ENCODE measurements at regions not wholly inside any gene's neighbourhood (a gene's known extent, or its start where the extent isn't known, plus 50 kb on each side); places are given as distances from the start of the nearest gene placed in this dataset.

DNA sequence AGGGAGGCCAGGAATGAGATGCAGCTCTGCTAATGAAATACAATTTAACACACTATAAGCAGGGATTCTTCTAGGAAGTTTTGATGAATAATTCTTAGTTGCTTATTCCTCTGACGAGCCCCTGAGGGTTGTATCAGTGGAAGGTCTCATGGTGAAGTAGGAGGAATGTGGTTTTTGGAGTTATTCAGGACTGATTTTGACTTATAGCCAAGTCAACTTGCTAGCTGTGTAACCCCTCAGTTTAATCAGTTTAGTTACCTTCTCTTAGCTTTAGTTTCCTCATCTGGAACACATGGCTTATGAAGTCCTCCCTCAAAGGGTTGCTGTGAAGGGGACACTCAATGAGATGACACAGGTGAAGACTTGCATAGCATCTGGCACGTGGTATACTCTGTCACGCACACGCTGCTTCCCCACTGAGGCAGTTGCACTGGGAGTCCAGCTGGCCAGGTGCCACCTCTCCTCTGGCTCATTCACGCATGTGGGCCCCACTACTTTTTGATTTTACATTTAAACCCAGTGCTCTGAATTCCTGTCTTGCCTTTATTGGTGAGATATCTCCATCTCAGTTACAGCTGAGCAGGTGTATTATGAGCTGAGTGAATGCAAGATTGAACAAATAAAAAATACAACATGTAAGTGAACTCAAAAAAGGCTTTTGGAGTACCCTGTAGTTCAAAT is 415.0 kb downstream of the ARHGEF28 start:
- no peaks in the 10 kb centered on the region for H3K9me3 ChIP-seq (replicated peaks; ENCODE audit: insufficient read depth, low read length)
- H3K9ac ChIP-seq (ENCODE audit: low read length): no peak overlapping the region
- no peak overlapping the region for H2AFZ ChIP-seq (ENCODE audit: low read length)
- no peaks in the 10 kb centered on the region for H3K36me3 ChIP-seq (replicated peaks; ENCODE audit: insufficient read depth, low read length)
- H3K9me2 ChIP-seq (replicated peaks; ENCODE audit: insufficient read depth, low read length): no peaks in the 10 kb centered on the region
- H3K4me1 ChIP-seq (ENCODE audit: low read length): peaks cover 1% of the 10 kb centered on the region; the same call in 1 of the 2 replicates
- no peaks in the 10 kb centered on the region for H3K27me3 ChIP-seq (replicated peaks; ENCODE audit: insufficient read depth, low read length)
- no peak overlapping the region for H3K4me2 ChIP-seq (ENCODE audit: low read depth, low read length)
- no peaks in the 10 kb centered on the region for H3K79me2 ChIP-seq (ENCODE audit: low read length)
- no peak overlapping the region for H3K27ac ChIP-seq (ENCODE audit: low read length)
- H3K4me3 ChIP-seq (ENCODE audit: low read length): no peak overlapping the region
- DNase-seq: no peak
- TF ChIP-seq EZH2phosphoT487 (IDR thresholded peaks at IDR 0.05; ENCODE audit: low read length) (no peak), EZH2 (optimal IDR thresholded peaks at IDR 0.05; ENCODE audit: low read depth, low read length) (no peak), CTCF (IDR thresholded peaks at IDR 0.05; ENCODE audit: low read length) (no peak)
- H4K20me1 ChIP-seq (ENCODE audit: insufficient read depth, low read length): no peaks in the 10 kb centered on the region
- no peaks in the 10 kb centered on the region for H3F3A ChIP-seq (ENCODE audit: insufficient read depth, low read length)

DNA sequence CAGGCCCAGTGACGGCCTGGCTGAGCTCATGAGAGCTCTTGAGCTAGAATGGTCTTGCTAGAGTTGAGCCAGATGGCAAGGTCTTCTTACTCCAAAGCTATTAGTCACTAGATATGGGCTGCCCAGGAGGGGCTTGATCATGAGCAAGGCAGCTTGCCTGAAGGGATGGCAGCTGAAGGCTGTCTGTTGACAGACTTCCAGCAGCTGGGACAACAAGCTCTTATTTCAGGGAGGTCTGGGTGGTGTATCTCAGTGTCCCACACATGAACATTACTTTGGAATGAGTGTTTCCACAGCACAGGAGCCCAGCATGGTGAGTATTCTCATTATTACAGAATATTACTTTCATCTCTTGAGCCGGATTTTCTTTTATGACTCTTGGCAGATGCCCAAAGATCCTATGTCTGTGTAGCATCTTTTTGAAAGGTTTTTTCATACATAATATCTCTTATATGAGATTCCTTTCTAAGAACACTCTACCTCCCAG is 414.1 kb downstream of the ARHGEF28 start:
- Histone ChIP-seq H3K27me3 (replicated peaks; ENCODE audit: insufficient read depth, low read length) (no peaks in the 10 kb centered on the region), H2AFZ (ENCODE audit: low read length) (no peak overlapping the region), H3K9ac (ENCODE audit: low read length) (no peak overlapping the region), H3K79me2 (ENCODE audit: low read length) (no peaks in the 10 kb centered on the region), H4K20me1 (ENCODE audit: insufficient read depth, low read length) (no peaks in the 10 kb centered on the region), H3K36me3 (replicated peaks; ENCODE audit: insufficient read depth, low read length) (no peaks in the 10 kb centered on the region), H3F3A (ENCODE audit: insufficient read depth, low read length) (no peaks in the 10 kb centered on the region), H3K4me1 (ENCODE audit: low read length) (peaks cover 7% of the 10 kb centered on the region), H3K9me2 (replicated peaks; ENCODE audit: insufficient read depth, low read length) (no peaks in the 10 kb centered on the region), H3K4me2 (ENCODE audit: low read depth, low read length) (no peak overlapping the region), H3K27ac (ENCODE audit: low read length) (no peak overlapping the region), H3K4me3 (ENCODE audit: low read length) (no peak overlapping the region), H3K9me3 (replicated peaks; ENCODE audit: insufficient read depth, low read length) (no peaks in the 10 kb centered on the region)
- TF ChIP-seq CTCF (IDR thresholded peaks at IDR 0.05; ENCODE audit: low read length) (no peak), EZH2 (optimal IDR thresholded peaks at IDR 0.05; ENCODE audit: low read depth, low read length) (no peak), EZH2phosphoT487 (IDR thresholded peaks at IDR 0.05; ENCODE audit: low read length) (no peak)
- no peak for DNase-seq

- no peaks in the 10 kb centered on the region for H3K9me3 ChIP-seq (replicated peaks; ENCODE audit: insufficient read depth, low read length)
- no peak overlapping the region for H3K27ac ChIP-seq (ENCODE audit: low read length)
- H3K79me2 ChIP-seq (ENCODE audit: low read length): no peaks in the 10 kb centered on the region
- H3K9ac ChIP-seq (ENCODE audit: low read length): no peak overlapping the region
- H3K36me3 ChIP-seq (replicated peaks; ENCODE audit: insufficient read depth, low read length): no peaks in the 10 kb centered on the region
- TF ChIP-seq EZH2 (optimal IDR thresholded peaks at IDR 0.05; ENCODE audit: low read depth, low read length) (no peak), EZH2phosphoT487 (IDR thresholded peaks at IDR 0.05; ENCODE audit: low read length) (no peak), CTCF (IDR thresholded peaks at IDR 0.05; ENCODE audit: low read length) (no peak)
- H3K4me3 ChIP-seq (ENCODE audit: low read length): no peak overlapping the region
- no peak overlapping the region for H3K4me2 ChIP-seq (ENCODE audit: low read depth, low read length)
- H3K9me2 ChIP-seq (replicated peaks; ENCODE audit: insufficient read depth, low read length): no peaks in the 10 kb centered on the region
- H3F3A ChIP-seq (ENCODE audit: insufficient read depth, low read length): no peaks in the 10 kb centered on the region
- H4K20me1 ChIP-seq (ENCODE audit: insufficient read depth, low read length): no peaks in the 10 kb centered on the region
- no peak for DNase-seq
- no peak overlapping the region for H2AFZ ChIP-seq (ENCODE audit: low read length)
- peaks cover 7% of the 10 kb centered on the region for H3K4me1 ChIP-seq (ENCODE audit: low read length)
- no peaks in the 10 kb centered on the region for H3K27me3 ChIP-seq (replicated peaks; ENCODE audit: insufficient read depth, low read length)
Observed at GRCh38 chr5:74037321-74037720, 411.3 kb downstream of the ARHGEF28 start.
